PFSK-1 (cell line): ENCODE measurements at regions not wholly inside any gene's neighbourhood (a gene's known extent, or its start where the extent isn't known, plus 50 kb on each side); places are given as distances from the start of the nearest gene placed in this dataset.

Experiments used
- FOXP2 ChIP-seq: optimal IDR thresholded peaks from 2 replicates; pipeline ENCODE3; 2011; ENCODE audit warnings: borderline replicate concordance, control low read depth, inconsistent platforms; ENCODE audit not compliant: insufficient read depth; ENCODE audit errors: extremely low read length, extremely low read depth
- POLR2AphosphoS5 ChIP-seq: IDR thresholded peaks from 2 replicates; pipeline ENCODE4 v1.6.1; 2012; ENCODE audit warnings: low read depth, mild to moderate bottlenecking, control low read depth, low read length, moderate library complexity
- SIN3A ChIP-seq: IDR thresholded peaks from 2 replicates; pipeline ENCODE4 v1.6.1; 2012; ENCODE audit warnings: mild to moderate bottlenecking, low read length, moderate library complexity, borderline replicate concordance; ENCODE audit not compliant: insufficient read depth
- TAF1 ChIP-seq: IDR thresholded peaks from 2 replicates; pipeline ENCODE4 v1.6.1; 2012; ENCODE audit warnings: low read length, control low read depth, borderline replicate concordance; ENCODE audit not compliant: insufficient read depth
- TF ChIP-seq, protein P1 (sequence below), 2 experiments: IDR thresholded peaks; 2 replicates each; pipeline versions ENCODE4 v1.6.1 to v1.8.0; 2011 to 2012; ENCODE audit warnings: low read depth in 2 of 2, low read length in 2 of 2, control low read depth in 1 of 2, inconsistent platforms in 1 of 2, mild to moderate bottlenecking in 1 of 2, moderate library complexity in 1 of 2; ENCODE audit not compliant: insufficient read depth in 1 of 2

DNA sequence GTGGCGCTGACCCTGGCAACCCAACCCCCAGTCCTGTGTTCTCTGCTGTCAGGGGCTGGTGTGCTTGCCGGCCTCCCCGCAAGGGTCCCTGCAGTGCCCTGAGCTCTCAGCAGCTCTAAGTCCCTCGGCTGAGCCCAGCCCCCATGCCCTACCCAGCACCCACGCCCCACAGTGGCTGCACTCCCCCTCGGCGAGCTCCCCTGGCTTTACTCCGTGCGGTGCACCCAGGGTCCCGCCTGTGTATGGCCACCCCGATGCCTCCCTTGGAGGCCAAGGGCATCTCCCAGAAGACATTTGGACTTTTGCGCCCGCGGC lies 72.5 kb upstream of the SHISAL1 start:
- TF ChIP-seq POLR2AphosphoS5 (no peak), SIN3A (no peak), TAF1 (no peak), FOXP2 (no peak)
- TF ChIP-seq, protein P1, sequence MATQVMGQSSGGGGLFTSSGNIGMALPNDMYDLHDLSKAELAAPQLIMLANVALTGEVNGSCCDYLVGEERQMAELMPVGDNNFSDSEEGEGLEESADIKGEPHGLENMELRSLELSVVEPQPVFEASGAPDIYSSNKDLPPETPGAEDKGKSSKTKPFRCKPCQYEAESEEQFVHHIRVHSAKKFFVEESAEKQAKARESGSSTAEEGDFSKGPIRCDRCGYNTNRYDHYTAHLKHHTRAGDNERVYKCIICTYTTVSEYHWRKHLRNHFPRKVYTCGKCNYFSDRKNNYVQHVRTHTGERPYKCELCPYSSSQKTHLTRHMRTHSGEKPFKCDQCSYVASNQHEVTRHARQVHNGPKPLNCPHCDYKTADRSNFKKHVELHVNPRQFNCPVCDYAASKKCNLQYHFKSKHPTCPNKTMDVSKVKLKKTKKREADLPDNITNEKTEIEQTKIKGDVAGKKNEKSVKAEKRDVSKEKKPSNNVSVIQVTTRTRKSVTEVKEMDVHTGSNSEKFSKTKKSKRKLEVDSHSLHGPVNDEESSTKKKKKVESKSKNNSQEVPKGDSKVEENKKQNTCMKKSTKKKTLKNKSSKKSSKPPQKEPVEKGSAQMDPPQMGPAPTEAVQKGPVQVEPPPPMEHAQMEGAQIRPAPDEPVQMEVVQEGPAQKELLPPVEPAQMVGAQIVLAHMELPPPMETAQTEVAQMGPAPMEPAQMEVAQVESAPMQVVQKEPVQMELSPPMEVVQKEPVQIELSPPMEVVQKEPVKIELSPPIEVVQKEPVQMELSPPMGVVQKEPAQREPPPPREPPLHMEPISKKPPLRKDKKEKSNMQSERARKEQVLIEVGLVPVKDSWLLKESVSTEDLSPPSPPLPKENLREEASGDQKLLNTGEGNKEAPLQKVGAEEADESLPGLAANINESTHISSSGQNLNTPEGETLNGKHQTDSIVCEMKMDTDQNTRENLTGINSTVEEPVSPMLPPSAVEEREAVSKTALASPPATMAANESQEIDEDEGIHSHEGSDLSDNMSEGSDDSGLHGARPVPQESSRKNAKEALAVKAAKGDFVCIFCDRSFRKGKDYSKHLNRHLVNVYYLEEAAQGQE (IDR thresholded peaks at IDR 0.05; ENCODE audit: insufficient read depth in 1 of 2, low read depth in 2 of 2, low read length in 2 of 2), result no peak

DNA sequence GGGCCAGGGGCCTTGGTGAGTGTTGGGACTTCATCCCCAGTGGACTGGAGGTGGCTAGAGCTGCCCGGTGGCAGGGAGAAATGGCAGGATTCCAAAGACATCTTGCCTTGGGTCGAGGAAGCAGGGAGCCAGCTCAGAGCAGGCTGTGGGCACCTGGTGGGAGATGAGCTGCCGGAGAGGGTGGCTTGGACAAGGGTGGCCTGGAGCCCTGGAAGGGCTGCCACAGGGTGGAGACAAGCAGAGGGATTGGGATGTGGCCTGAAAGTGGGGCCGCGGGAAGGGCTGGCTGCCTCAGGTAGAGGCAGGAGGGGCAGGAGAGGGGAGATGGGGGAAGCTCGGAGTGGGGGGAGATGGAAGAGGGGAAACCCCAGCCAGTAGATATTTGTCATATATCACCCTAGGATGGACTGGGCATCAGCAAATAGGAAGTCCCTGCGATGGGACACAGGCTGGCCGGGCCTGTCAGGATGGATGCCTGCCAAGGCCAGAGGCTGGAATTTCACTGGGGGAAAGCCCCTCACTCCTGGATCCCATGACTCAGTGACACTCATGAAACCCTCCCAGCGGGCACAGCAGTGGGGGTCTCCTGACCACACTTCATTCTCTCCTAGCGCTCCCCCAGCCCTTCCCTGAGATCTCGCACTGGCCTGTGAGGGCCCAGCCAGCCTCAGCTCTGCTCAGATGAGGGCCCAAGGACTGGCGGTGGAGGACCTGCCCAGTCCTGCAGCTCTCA lies 72.0 kb upstream of the SHISAL1 start:
- TF ChIP-seq TAF1, result no peak
- no peak for TF ChIP-seq FOXP2
- TF ChIP-seq SIN3A, result no peak
- TF ChIP-seq POLR2AphosphoS5, result no peak
- TF ChIP-seq, protein P1 (IDR thresholded peaks at IDR 0.05; ENCODE audit: insufficient read depth in 1 of 2, low read depth in 2 of 2, low read length in 2 of 2), result no peak

DNA sequence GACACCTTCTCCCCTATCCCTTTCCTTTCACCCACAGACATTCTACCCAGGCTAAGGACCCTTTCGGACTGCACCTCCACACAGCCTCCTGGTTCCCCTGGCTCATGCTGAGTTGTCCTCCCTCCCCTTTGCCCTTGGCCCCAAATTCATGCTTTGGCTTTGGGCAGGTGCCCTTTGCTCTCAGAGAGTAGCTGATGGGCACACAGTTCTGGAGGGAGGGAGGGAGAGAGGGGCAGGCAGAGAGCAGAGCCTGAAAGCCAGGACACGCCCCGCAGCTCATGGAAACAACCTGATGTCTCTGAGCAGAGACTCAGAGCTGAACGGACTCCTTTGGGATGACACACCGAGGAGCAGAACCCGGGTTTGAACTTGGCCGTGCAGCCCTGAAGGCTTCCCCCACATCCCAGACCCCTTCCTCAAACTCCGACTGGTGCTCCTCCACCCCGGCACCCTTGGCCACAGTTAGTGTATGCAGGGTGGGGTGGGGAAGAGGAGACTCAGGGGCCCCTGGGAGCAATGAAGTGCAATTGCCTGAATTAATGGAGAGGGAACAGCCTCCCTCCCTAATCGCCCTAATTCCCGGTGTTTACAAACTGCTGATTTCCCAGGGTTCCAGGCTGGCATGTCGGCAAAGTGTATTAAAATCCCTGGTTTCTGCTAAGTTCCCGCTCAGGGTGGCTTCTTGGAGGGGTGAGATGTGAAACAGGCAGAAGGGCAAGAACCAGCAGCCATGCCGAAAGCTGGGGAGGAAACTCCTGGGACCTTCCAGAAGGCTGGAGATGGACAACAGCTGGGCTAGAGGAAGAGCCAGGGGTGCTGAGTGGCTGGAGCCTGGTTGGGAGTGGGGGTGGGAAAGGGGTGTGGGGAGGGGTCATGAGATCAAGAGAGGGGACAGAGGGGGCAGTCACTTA lies 71.2 kb upstream of the SHISAL1 start:
- TF ChIP-seq, protein P1 (IDR thresholded peaks at IDR 0.05; ENCODE audit: insufficient read depth in 1 of 2, low read depth in 2 of 2, low read length in 2 of 2), result no peak
- TF ChIP-seq POLR2AphosphoS5, result no peak
- TF ChIP-seq FOXP2, result no peak
- no peak for TF ChIP-seq SIN3A
- TF ChIP-seq TAF1, result no peak

DNA sequence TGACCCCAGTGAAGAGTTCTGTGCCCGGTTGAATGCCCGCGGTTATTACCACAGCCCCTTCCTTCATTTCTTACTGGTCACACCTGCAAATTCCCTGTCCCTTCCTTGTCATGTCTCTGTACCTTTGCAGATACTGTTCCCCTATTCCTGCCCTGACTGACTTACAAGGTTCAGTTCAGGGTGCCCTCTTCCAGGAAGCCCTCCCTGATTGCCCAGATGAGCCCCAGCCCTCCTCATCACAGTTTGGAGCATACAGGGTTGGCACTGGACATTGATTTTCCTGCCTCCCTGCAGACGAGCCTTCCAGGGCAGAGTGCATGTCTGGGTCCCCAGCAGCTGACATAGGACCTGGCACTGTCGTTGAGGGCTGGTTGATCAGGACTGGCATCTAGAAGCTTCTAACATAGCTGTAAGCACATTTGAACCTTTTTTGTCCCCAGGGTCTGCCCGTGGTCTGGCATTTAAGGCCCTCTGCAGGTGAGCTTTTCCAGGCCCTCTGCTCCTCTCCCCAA lies 70.4 kb upstream of the SHISAL1 start:
- TF ChIP-seq POLR2AphosphoS5 (no peak), TAF1 (no peak), SIN3A (no peak), FOXP2 (no peak)
- TF ChIP-seq, protein P1 (IDR thresholded peaks at IDR 0.05; ENCODE audit: insufficient read depth in 1 of 2, low read depth in 2 of 2, low read length in 2 of 2), result no peak
